ENCODE measurements at regions not wholly inside any gene's neighbourhood (a gene's known extent, or its start where the extent isn't known, plus 50 kb on each side); places are given as distances from the start of the nearest gene placed in this dataset.

- DNase-seq (ENCODE audit: low spot score in 2 of 2), result no peak
These were observed 50.8 kb upstream of the OCM2 start for GRCh38 chr7:98040626-98041360.

DNA sequence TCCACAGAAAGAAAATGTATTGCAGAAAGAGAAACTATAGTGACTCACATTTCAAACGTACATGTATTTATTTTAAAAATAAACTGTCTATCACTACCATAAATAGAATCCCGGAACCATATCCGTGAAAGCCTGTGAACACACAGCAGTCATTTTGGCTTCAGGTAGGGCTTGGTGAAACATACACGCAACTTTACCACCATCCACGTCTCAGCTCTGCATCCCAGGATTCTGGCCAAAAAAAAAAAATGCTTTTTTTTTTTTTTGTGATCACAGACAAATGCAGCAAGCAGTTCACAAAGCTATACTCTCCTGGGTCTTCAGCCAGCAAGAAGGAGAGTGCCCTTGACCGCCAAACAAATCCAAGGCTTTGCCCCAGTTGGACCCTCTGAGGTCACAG lies 56.8 kb upstream of the OCM2 start:
- FAIRE-seq (no peak), DNase-seq (ENCODE audit: low spot score in 2 of 2) (no peak)

More at GRCh38 chr7:98040626-98041360, 50.8 kb upstream of the OCM2 start:
- no peak for FAIRE-seq

DNA sequence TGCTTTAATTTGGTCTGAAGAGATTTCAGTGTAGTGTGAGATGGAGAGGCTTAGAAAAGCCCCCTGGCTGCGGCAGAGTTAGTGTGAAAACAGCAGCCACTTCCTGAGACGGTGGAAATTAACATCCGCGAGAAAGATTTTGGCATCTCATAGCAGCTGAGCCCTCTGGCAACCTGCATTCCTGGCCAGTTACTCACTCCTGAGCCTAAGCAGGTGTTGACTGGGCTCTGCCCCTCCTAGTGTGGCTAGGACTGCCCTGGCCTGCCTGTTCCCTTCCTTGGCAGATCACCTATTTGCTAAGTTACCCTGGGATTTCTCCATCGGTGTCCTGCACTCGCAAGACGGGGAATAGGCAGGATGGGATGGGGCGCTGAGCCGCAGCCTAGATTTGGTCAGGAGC lies 57.6 kb upstream of the LMTK2 start:
- DNase-seq (ENCODE audit: low spot score in 2 of 2), result no peak
- no peak for FAIRE-seq

DNA sequence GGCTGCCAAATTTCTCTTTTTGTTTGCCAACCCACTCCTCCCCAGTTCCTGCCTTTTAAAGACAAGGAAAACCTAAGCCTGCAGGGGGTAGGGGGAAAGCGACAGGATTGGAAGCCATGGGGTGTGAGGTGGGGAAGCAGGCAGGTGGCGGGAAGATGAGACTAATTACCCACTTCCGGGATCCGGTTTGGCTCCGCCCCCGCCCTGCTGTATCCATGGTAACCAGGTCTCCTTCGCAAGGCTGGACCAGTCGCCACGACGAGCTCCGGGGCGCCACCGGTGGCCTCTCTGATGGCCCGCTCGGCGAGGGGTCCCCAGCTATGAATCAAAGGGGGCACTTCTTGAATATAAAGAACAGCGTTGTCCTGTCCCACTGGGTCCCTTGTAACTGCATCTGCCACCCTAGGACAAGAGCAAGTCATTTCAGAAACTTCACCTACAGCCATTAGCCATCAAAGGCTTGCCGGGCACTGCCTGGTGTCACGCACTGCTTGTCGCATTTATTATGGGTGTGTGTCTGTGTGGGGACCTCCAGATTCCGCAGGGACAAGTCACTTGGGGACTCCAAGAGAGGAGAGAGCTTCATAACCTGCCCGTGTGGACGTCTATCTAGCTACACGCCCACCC lies 55.4 kb upstream of the LMTK2 start:
- DNase-seq (ENCODE audit: low spot score in 2 of 2) (peak in 1 of 2 donors; percentile 19), FAIRE-seq (no peak)

- FAIRE-seq, result no peak
- DNase-seq (ENCODE audit: low spot score in 2 of 2), result no peak
These were observed 52.1 kb upstream of the LMTK2 start for GRCh38 chr7:98054585-98054984.

- no peak for FAIRE-seq
- DNase-seq (ENCODE audit: low spot score in 2 of 2), result no peak
These were observed 50.1 kb upstream of the LMTK2 start for GRCh38 chr7:98056580-98056979.
